Activated CD8-positive, alpha-beta T cell treated with anti-CD3 and anti-CD28 coated beads for 36 hours (primary cell): ENCODE measurements at regions not wholly inside any gene's neighbourhood (a gene's known extent, or its start where the extent isn't known, plus 50 kb on each side); places are given as distances from the start of the nearest gene placed in this dataset.

Source experiments
- ATAC-seq: fragments of 200-7000 bp; cut with Tn5 transposase; one replicate; pipeline ENCODE4 v1.10.0; 2021; ENCODE audit warnings: mild to moderate bottlenecking, moderate library complexity
- CTCF ChIA-PET: fragments of 350-600 bp; sonication (Branson Sonifier 250); formaldehyde crosslinking; loops from one replicate; lab custom pipeline; 2021; ENCODE audit warnings: antibody characterized with exemption; lab: Charles Lee
- POLR2A ChIA-PET: fragments of 350-600 bp; sonication (Branson Sonifier 250); formaldehyde crosslinking; loops from one replicate; lab custom pipeline; 2021; ENCODE audit warnings: antibody characterized with exemption; lab: Charles Lee
- DNase-seq: peaks from one replicate; pipeline ENCODE4 v3.0.0-alpha.2; 2020
- H3K27ac Mint-ChIP-seq: one replicate; pipeline ENCODE4 v1.8.0; 2021; ENCODE audit warnings: mild to moderate bottlenecking, mixed read lengths
- H3K27me3 Mint-ChIP-seq: one replicate; pipeline ENCODE4 v1.8.0; 2021; ENCODE audit warnings: mixed read lengths
- H3K36me3 Mint-ChIP-seq: one replicate; pipeline ENCODE4 v1.8.0; 2021; ENCODE audit warnings: low read depth, mixed read lengths
- H3K4me1 Mint-ChIP-seq: one replicate; pipeline ENCODE4 v1.8.0; 2021; ENCODE audit warnings: low read depth, mixed read lengths
- H3K4me3 Mint-ChIP-seq: one replicate; pipeline ENCODE4 v1.8.0; 2021; ENCODE audit warnings: mild to moderate bottlenecking, moderate library complexity, mixed read lengths
- H3K9me3 Mint-ChIP-seq: one replicate; pipeline ENCODE4 v1.8.0; 2021; ENCODE audit warnings: mixed read lengths
- CTCF ChIP-seq: fragments of 200-600 bp; IDR thresholded peaks from one replicate; pipeline ENCODE4 v1.8.0; 2022; ENCODE audit warnings: antibody characterized with exemption, mild to moderate bottlenecking
- intact Hi-C: fragments of 100-400 bp; cut with micrococcal nuclease; formaldehyde crosslinking; loops from one replicate; pipeline ENCODE4 v1.10.0; 2022

- no peak for ATAC-seq
- Mint-ChIP-seq H3K4me1 (no peaks in the 10 kb centered on the region), H3K27ac (no peak overlapping the region), H3K36me3 (no peaks in the 10 kb centered on the region), H3K27me3 (no peaks in the 10 kb centered on the region), H3K9me3 (peaks cover 4% of the 10 kb centered on the region), H3K4me3 (no peak overlapping the region)
- TF ChIP-seq CTCF: no peak
- ChIA-PET CTCF (no interaction called here), POLR2A (no interaction called here)
- intact Hi-C loops: no loop called here
- no peak for DNase-seq
These were observed 951.2 kb downstream of the PCDH18 start for GRCh38 chr4:136581119-136581518.

- ChIA-PET POLR2A (no interaction called here), CTCF (no interaction called here)
- Mint-ChIP-seq H3K4me1 (no peaks in the 10 kb centered on the region), H3K36me3 (no peaks in the 10 kb centered on the region), H3K27me3 (no peaks in the 10 kb centered on the region), H3K27ac (no peak overlapping the region), H3K4me3 (no peak overlapping the region), H3K9me3 (peaks cover 9% of the 10 kb centered on the region)
- no peak for DNase-seq
- TF ChIP-seq CTCF: no peak
- intact Hi-C loops: no loop called here
- no peak for ATAC-seq
These were observed 957.1 kb downstream of the PCDH18 start for GRCh38 chr4:136575146-136575545.

- Mint-ChIP-seq H3K4me1 (no peaks in the 10 kb centered on the region), H3K27me3 (no peaks in the 10 kb centered on the region), H3K4me3 (no peak overlapping the region), H3K9me3 (peaks cover 5% of the 10 kb centered on the region), H3K36me3 (no peaks in the 10 kb centered on the region), H3K27ac (no peak overlapping the region)
- ATAC-seq: no peak
- intact Hi-C loops: no loop called here
- no peak for TF ChIP-seq CTCF
- DNase-seq: no peak
- POLR2A ChIA-PET: no interaction called here
- CTCF ChIA-PET: no interaction called here
These were observed 958.8 kb downstream of the PCDH18 start for GRCh38 chr4:136573460-136573859.

GRCh38 chr4:136571315-136571714, 961.0 kb downstream of the PCDH18 start:
- H3K27me3 Mint-ChIP-seq: no peaks in the 10 kb centered on the region
- H3K27ac Mint-ChIP-seq: no peak overlapping the region
- CTCF ChIA-PET: no interaction called here
- H3K4me1 Mint-ChIP-seq: no peaks in the 10 kb centered on the region
- intact Hi-C loops: no loop called here
- H3K4me3 Mint-ChIP-seq: no peak overlapping the region
- ATAC-seq: no peak
- peaks cover 5% of the 10 kb centered on the region for H3K9me3 Mint-ChIP-seq
- POLR2A ChIA-PET: no interaction called here
- DNase-seq: no peak
- TF ChIP-seq CTCF: no peak
- H3K36me3 Mint-ChIP-seq: no peaks in the 10 kb centered on the region

GRCh38 chr4:136562834-136563233, 969.5 kb downstream of the PCDH18 start:
- no peak overlapping the region for H3K27ac Mint-ChIP-seq
- H3K4me3 Mint-ChIP-seq: no peak overlapping the region
- POLR2A ChIA-PET: no interaction called here
- TF ChIP-seq CTCF: no peak
- no peaks in the 10 kb centered on the region for H3K4me1 Mint-ChIP-seq
- ATAC-seq (no peak), DNase-seq (no peak)
- CTCF ChIA-PET: no interaction called here
- no peaks in the 10 kb centered on the region for H3K36me3 Mint-ChIP-seq
- H3K27me3 Mint-ChIP-seq: no peaks in the 10 kb centered on the region
- intact Hi-C loops: no loop called here
- H3K9me3 Mint-ChIP-seq: peaks cover 2% of the 10 kb centered on the region
